SU-DHL-6 (cell line): ENCODE measurements at regions not wholly inside any gene's neighbourhood (a gene's known extent, or its start where the extent isn't known, plus 50 kb on each side); places are given as distances from the start of the nearest gene placed in this dataset.
"Not testable (repeated sequence)": the region's sequence is repeated elsewhere in the genome, so short reads cannot be mapped to it uniquely, and the experiment has no call there.

Experiments
- H2AFZ ChIP-seq: fragments of 200-600 bp; sonication (generic); 2 replicates; pipeline ENCODE4 v1.6.1; 2014; ENCODE audit warnings: low read depth, mild to moderate bottlenecking, moderate library complexity, mixed read lengths, antibody characterized with exemption, low read length; ENCODE audit not compliant: severe bottlenecking
- H3F3A ChIP-seq: fragments of 200-600 bp; shearing (Covaris generic); 2 replicates; pipeline ENCODE4 v1.6.0; 2016; ENCODE audit warnings: antibody characterized with exemption, mild to moderate bottlenecking; ENCODE audit not compliant: insufficient read depth
- H3K27ac ChIP-seq: fragments of 200-600 bp; sonication (generic); 2 replicates; pipeline ENCODE4 v1.5.1; 2016; ENCODE audit warnings: low read depth, mild to moderate bottlenecking, low read length, moderate library complexity, mixed read lengths
- H3K27me3 ChIP-seq: fragments of 200-600 bp; sonication (generic), shearing (Covaris generic); 2 replicates; pipeline ENCODE4 v1.6.0; 2014; ENCODE audit warnings: mild to moderate bottlenecking, low read length
- H3K36me3 ChIP-seq: fragments of 200-600 bp; sonication (generic); 2 replicates; pipeline ENCODE4 v1.6.1; 2014; ENCODE audit warnings: mild to moderate bottlenecking, low read length, mixed read lengths
- H3K4me2 ChIP-seq: fragments of 300-600, 200-600 bp; shearing (Covaris generic), sonication (generic); 2 replicates; pipeline ENCODE4 v1.6.0; 2014; ENCODE audit warnings: low read length, low read depth, mild to moderate bottlenecking; ENCODE audit not compliant: poor library complexity, severe bottlenecking
- H3K4me3 ChIP-seq: fragments of 200-600 bp; sonication (generic); 2 replicates; pipeline ENCODE4 v1.5.1; 2014; ENCODE audit warnings: antibody characterized with exemption, low read length, mild to moderate bottlenecking, mixed read lengths; ENCODE audit not compliant: insufficient read depth, poor library complexity, severe bottlenecking
- H3K79me2 ChIP-seq: fragments of 200-600 bp; sonication (generic); 2 replicates; pipeline ENCODE4 v1.6.1; 2014; ENCODE audit warnings: mild to moderate bottlenecking, low read length, moderate library complexity; ENCODE audit not compliant: insufficient read depth
- H3K9ac ChIP-seq: fragments of 200-600 bp; sonication (generic); 2 replicates; pipeline ENCODE4 v1.7.0; 2014; ENCODE audit warnings: mild to moderate bottlenecking, low read length
- H3K9me2 ChIP-seq: fragments of 200-600 bp; sonication (generic); replicated peaks from 2 replicates; pipeline ENCODE4 v1.6.1; 2014; ENCODE audit warnings: low read length; ENCODE audit not compliant: insufficient read depth
- H3K9me3 ChIP-seq: fragments of 200-600 bp; sonication (generic); 2 replicates; pipeline ENCODE4 v1.6.1; 2014; ENCODE audit warnings: low read length, mixed read lengths; ENCODE audit not compliant: insufficient read depth
- H4K20me1 ChIP-seq: fragments of 200-600 bp; sonication (generic); 2 replicates; pipeline ENCODE4 v1.6.1; 2014; ENCODE audit warnings: low read depth, mild to moderate bottlenecking, antibody characterized with exemption, low read length, moderate library complexity, mixed read lengths
- CTCF ChIP-seq: fragments of 200-600 bp; sonication (generic); IDR thresholded peaks from one replicate; pipeline ENCODE4 v1.5.1; 2017; ENCODE audit warnings: antibody characterized with exemption, mild to moderate bottlenecking, low read length, moderate library complexity; ENCODE audit not compliant: insufficient read depth, poor library complexity, severe bottlenecking
- EZH2phosphoT487 ChIP-seq: fragments of 200-600 bp; sonication (generic), shearing (Covaris generic); conservative IDR thresholded peaks from 2 replicates; pipeline ENCODE4 v1.6.1; 2018; ENCODE audit warnings: mild to moderate bottlenecking, antibody characterized with exemption, low read length, moderate library complexity, mixed read lengths

GRCh38 chrX:16061296-16061695 lies 62.1 kb upstream of the GRPR start:
- Histone ChIP-seq H3K27ac (no peak overlapping the region), H3K4me2 (no peak overlapping the region), H4K20me1 (no peaks in the 10 kb centered on the region), H3K9me2 (no peaks in the 10 kb centered on the region), H3K4me3 (no peak overlapping the region), H3K27me3 (no peaks in the 10 kb centered on the region), H3K9me3 (no peaks in the 10 kb centered on the region), H2AFZ (no peak overlapping the region), H3F3A (no peaks in the 10 kb centered on the region), H3K79me2 (no peaks in the 10 kb centered on the region), H3K36me3 (no peaks in the 10 kb centered on the region), H3K9ac (no peak overlapping the region)
- TF ChIP-seq CTCF (no peak), EZH2phosphoT487 (no peak)

GRCh38 chrX:16060252-16060651 lies 63.1 kb upstream of the GRPR start:
- H3K27ac ChIP-seq = no peak overlapping the region
- H3K4me3 ChIP-seq = no peak overlapping the region
- TF ChIP-seq EZH2phosphoT487 (no peak), CTCF (no peak)
- no peaks in the 10 kb centered on the region for H3K79me2 ChIP-seq
- H3K36me3 ChIP-seq = no peaks in the 10 kb centered on the region
- H4K20me1 ChIP-seq = no peaks in the 10 kb centered on the region
- no peaks in the 10 kb centered on the region for H3F3A ChIP-seq
- H3K4me2 ChIP-seq = no peak overlapping the region
- no peaks in the 10 kb centered on the region for H3K9me2 ChIP-seq
- H2AFZ ChIP-seq = no peak overlapping the region
- no peaks in the 10 kb centered on the region for H3K9me3 ChIP-seq
- no peak overlapping the region for H3K9ac ChIP-seq
- H3K27me3 ChIP-seq = no peaks in the 10 kb centered on the region

- H3K4me2 ChIP-seq, H3K9me3 ChIP-seq, H3K4me3 ChIP-seq, H2AFZ ChIP-seq, H3K27me3 ChIP-seq, H4K20me1 ChIP-seq, H3K9ac ChIP-seq, H3K27ac ChIP-seq, H3K79me2 ChIP-seq, H3F3A ChIP-seq, H3K36me3 ChIP-seq, H3K9me2 ChIP-seq: not testable (repeated sequence)
Observed at GRCh38 chrX:16049126-16049525, 74.2 kb upstream of the GRPR start.

GRCh38 chrX:16042980-16043379 lies 80.4 kb upstream of the GRPR start:
- Histone ChIP-seq H3K27me3 (no peaks in the 10 kb centered on the region), H3K27ac (no peak overlapping the region), H3K4me2 (no peak overlapping the region), H4K20me1 (no peaks in the 10 kb centered on the region), H3K4me3 (no peak overlapping the region), H3K9me2 (no peaks in the 10 kb centered on the region), H3K36me3 (no peaks in the 10 kb centered on the region), H3F3A (no peaks in the 10 kb centered on the region), H3K79me2 (no peaks in the 10 kb centered on the region), H3K9me3 (no peaks in the 10 kb centered on the region), H2AFZ (no peak overlapping the region), H3K9ac (no peak overlapping the region)
- TF ChIP-seq EZH2phosphoT487 (no peak), CTCF (no peak)
